Hypothalamus (tissue), 51 donors: ENCODE measurements at regions not wholly inside any gene's neighbourhood (a gene's known extent, or its start where the extent isn't known, plus 50 kb on each side); places are given as distances from the start of the nearest gene placed in this dataset.

ENCODE experiments used
- DNase-seq, 51 donors: peaks; one replicate each; lab custom pipeline; 2025; lab: John Stamatoyannopoulos, UW

- DNase-seq, result peak in 12 of 51 donors; percentile 1 to 36 (median 12)
Measured at GRCh38 chr1:55284856-55285255, 69.7 kb upstream of the USP24 start.

DNA sequence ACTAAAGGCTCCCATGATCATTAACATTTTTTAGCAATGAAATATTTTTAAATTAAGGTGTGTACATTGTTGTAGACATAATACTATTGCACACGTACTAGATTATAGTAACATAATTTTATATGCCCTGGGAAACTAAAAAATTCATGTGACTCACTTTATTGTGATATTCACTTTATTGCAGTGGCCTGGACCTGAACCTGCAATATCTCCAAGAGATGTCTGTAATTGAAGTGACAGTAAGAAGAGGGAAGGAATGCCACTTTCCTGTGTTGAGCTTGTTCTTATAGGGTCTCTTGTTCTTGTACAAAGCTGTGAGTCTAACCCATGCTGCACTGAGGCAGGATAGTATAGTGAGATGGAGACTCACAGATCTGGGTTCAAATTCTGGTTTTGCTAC is 66.9 kb upstream of the USP24 start:
- no peak for DNase-seq

DNA sequence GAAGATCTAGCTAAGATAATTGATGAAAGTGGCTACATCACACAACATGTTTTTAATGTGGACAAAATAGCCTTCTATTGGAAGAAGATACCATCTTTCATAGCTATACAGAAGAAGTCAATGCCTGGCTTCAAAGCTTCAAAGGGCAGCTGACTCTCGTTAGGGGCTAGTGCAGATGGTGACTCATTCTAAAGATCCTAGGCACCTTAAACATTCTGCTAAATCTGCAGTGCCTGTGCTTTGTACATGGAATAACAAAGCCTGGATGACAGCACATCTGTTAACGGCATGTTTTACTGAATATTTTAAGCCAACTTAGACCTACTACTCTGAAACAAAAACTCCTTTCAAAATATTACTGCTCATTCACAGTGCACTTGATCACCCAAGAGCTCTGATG is 65.6 kb upstream of the USP24 start:
- no peak for DNase-seq

GRCh38 chr1:55279627-55280026 is 64.5 kb upstream of the USP24 start:
- no peak for DNase-seq

- DNase-seq, result no peak
Measured at GRCh38 chr1:55278378-55278777, 63.2 kb upstream of the USP24 start.

GRCh38 chr1:55277377-55278130 is 62.4 kb upstream of the USP24 start:
- DNase-seq, result peak in 47 of 51 donors; percentile 10 to 87 (median 63)

DNA sequence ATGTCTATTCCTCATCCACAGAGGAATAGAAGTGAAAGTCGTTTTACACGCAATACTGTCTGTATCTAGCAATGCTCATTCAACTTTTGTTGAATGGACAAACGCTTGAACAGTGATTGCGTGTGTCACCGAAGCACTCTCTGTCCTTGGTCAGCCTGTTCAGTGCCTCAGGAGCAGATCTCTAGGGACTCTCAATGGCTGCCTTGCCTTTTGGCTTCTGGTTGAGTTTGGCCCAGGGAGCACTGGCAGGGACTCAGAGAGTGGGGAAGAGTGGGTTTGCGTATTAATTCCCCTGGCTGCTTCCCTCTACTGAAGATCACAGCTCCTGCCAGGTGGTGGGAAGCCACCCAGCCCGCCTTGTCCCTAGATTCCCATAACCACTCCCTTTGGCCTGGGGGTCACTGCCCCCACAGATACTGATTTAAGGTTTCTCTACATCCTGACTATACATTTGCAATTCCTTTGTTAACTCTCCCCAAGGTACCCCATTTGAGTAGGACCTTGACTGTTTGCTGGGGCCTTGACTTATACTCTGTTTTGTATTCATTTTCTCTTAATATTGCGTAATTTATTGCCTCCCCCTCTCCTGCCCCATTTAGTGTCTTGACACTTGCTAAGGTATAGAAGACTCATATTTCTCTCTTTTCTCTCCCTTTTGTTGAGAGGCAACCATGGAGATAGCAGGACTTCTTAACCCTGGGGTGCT is 61.7 kb upstream of the USP24 start:
- DNase-seq, result peak in 29 of 51 donors; percentile 4 to 65 (median 29)

DNA sequence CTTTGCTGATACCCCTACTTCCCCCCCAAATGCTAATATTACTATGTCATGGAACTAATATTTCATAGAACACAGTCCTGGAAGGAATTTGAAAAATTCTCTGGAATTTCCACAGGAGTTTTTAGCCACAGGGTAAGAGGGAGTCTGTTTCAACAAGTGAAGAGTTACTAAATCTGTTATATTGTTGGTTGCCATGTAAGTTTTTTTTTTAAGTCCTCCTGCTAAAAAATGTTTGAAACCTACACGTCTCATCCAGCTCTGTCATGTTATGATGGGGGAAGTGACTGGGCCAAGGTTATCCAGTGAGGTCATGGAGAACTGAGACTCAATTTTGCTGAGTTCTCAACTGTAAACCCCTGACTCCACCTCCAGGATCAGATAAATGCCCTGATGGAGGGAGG is 60.8 kb upstream of the USP24 start:
- DNase-seq, result no peak

- DNase-seq, result peak in 38 of 51 donors; percentile 6 to 76 (median 39)
Measured at GRCh38 chr1:55275151-55275748, 60.1 kb upstream of the USP24 start.

DNA sequence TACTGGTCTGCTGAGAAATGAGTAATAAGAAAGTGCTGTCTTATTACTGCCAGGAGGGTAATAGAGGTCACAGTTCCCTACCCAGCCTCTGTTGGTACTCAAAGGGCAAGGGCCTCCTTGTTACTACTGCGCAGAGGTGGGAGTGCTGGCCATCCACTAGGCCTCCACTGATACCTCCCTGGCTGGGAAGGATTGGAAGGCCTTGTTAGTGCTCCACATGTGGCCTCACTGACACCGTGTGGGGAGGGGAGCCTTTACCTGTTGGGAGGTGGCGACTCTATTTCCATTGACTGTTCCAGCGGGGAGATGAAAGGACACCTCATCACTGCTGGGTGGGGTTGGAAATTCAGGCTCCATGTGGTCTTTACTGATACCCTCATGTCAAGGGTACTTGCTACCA is 57.8 kb upstream of the USP24 start:
- no peak for DNase-seq
